ENCODE measurements at regions not wholly inside any gene's neighbourhood (a gene's known extent, or its start where the extent isn't known, plus 50 kb on each side); places are given as distances from the start of the nearest gene placed in this dataset.

GRCh38 chr10:61000769-61001730 lies 57.1 kb upstream of the RHOBTB1 start:
- no peak for DNase-seq (ENCODE audit: low spot score)

- no peak for DNase-seq (ENCODE audit: low spot score)
Measured at GRCh38 chr10:60998932-60999331, 54.9 kb upstream of the RHOBTB1 start.

DNA sequence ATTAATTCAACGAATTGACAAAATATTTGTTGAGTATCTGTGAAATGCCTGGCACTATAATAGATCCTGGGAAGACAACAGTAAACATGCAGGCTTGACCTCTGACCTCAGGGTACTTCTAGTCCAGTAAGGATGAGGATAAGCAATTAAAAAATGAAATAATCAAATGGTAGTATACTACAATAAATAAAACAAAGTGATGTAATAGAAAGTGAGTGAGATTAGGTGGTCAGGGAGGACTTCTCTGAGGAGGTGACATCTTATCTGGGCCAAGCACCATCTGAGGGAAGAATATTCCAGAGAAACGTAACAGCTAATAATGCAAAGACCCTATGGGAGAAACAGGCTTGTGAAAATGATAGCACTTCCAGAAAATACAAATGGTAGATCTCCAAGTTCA lies 50.1 kb upstream of the RHOBTB1 start:
- no peak for DNase-seq (ENCODE audit: low spot score)
